ENCODE measurements at regions not wholly inside any gene's neighbourhood (a gene's known extent, or its start where the extent isn't known, plus 50 kb on each side); places are given as distances from the start of the nearest gene placed in this dataset.
"Not testable (repeated sequence)": the region's sequence is repeated elsewhere in the genome, so short reads cannot be mapped to it uniquely, and the experiment has no call there.

DNA sequence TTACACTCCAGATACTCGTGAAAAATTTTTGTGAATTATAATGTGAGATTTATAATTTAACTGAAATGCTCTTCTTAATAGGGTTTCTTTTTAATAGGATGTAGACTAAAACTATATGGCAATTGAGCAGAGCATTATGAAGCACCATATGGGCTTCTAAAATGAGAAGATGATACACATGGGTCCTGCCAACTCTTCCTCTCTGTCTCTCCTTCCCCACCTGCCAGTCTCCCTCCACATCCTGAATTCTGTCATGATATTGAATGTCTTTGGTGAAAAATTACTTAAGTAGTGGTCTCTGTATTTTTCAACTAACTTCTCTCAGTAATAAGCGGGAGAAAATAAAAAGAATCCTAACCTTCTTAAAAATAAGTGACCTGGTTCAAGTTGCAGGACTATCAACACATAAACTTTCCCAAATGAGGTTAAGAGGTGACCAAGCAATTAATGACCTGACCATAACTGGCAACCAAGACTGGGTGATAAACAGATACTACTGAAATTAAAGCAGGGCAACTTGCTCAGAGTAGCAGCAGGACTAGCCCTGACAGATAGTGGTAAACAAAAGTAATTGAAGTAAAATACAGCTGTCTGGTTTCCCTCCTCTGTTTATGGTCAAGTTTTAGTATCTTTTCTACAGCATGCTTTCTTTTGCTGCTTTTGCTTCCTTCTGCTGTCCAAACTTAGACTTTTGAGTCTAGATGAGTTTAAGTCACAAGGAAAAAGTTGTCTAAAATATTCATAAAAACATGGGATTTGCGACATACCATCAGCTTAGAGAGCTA, 117.1 kb upstream of the PDE1A start:
- Mint-ChIP-seq H3K4me1 (no peaks in the 10 kb centered on the region), H3K4me3 (no peak overlapping the region), H3K9me3 (no peaks in the 10 kb centered on the region), H3K27ac (no peak overlapping the region), H3K27me3 (no peaks in the 10 kb centered on the region), H3K36me3 (no peaks in the 10 kb centered on the region)
- ChIA-PET POLR2A (no interaction called here), CTCF (no interaction called here)
- Histone ChIP-seq H3K9me3 (ENCODE audit: low read length) (no peaks in the 10 kb centered on the region), H3K27me3 (ENCODE audit: insufficient read depth, low read length, poor library complexity, severe bottlenecking) (no peaks in the 10 kb centered on the region), H3K4me3 (ENCODE audit: low read length) (no peak overlapping the region), H3K27ac (ENCODE audit: low read depth, low read length) (no peak overlapping the region), H3K4me1 (ENCODE audit: insufficient read depth, low read length) (no peaks in the 10 kb centered on the region), H3K36me3 (ENCODE audit: insufficient read depth, low read length) (no peaks in the 10 kb centered on the region)
- no peak for DNase-seq

- H3K4me3 ChIP-seq (ENCODE audit: low read length): no peak overlapping the region
- Mint-ChIP-seq H3K27me3 (no peaks in the 10 kb centered on the region), H3K4me3 (no peak overlapping the region), H3K4me1 (no peaks in the 10 kb centered on the region), H3K9me3 (no peaks in the 10 kb centered on the region), H3K36me3 (no peaks in the 10 kb centered on the region), H3K27ac (no peak overlapping the region)
- no peak for DNase-seq
- POLR2A ChIA-PET: no interaction called here
- no peaks in the 10 kb centered on the region for H3K27me3 ChIP-seq (ENCODE audit: insufficient read depth, low read length, poor library complexity, severe bottlenecking)
- H3K36me3 ChIP-seq (ENCODE audit: insufficient read depth, low read length): no peaks in the 10 kb centered on the region
- H3K4me1 ChIP-seq (ENCODE audit: insufficient read depth, low read length): no peaks in the 10 kb centered on the region
- CTCF ChIA-PET: no interaction called here
- no peak overlapping the region for H3K27ac ChIP-seq (ENCODE audit: low read depth, low read length)
- H3K9me3 ChIP-seq (ENCODE audit: low read length): no peaks in the 10 kb centered on the region
Measured at GRCh38 chr2:182545420-182546167, 118.8 kb upstream of the PDE1A start.

DNA sequence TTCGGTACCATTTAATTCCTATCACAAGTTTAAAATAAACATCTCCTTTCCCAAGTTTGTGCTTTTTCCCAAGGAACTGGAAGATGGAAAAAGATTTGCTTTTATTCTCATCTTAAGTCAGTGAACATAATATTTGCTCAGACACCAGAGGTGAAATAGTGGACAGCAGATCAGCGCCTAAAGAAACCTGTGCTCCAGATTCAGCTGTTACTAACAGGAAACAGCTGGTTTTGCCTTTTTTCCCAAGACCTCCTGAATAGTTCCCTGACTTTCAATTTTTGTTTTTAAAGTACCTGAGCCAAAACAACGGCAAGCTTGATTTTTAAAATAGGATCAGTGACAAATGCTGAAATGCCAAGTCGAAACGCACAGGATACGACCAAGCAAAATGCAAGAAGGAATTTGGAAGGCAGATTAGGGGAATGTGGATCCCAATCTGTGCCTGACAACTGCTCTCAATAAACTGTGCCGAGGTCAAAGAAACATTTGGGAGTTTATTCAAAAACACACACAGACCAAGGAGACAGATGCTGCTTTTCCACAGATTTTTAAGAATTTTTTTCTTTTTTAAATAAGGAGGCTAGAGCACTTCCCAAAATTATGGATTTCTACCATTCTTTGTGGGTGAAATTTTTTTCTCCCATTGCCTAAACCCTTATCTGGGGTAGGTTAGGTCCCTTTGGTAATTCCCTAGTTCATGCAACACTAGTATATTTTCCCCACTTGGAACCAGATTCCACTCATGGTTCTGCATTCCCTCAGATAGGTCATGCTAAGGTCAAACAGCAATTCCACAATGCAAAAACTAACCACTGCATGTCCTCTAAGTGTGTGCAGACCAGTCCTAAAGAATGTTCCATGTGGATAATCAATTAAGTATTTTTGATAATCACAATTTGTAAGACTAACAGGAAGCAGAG, 121.5 kb upstream of the PDE1A start:
- Histone ChIP-seq H3K27ac (ENCODE audit: low read depth, low read length) (no peak overlapping the region), H3K4me1 (ENCODE audit: insufficient read depth, low read length) (no peaks in the 10 kb centered on the region), H3K27me3 (ENCODE audit: insufficient read depth, low read length, poor library complexity, severe bottlenecking) (no peaks in the 10 kb centered on the region), H3K36me3 (ENCODE audit: insufficient read depth, low read length) (no peaks in the 10 kb centered on the region), H3K9me3 (ENCODE audit: low read length) (no peaks in the 10 kb centered on the region), H3K4me3 (ENCODE audit: low read length) (no peak overlapping the region)
- ChIA-PET CTCF (no interaction called here), POLR2A (no interaction called here)
- Mint-ChIP-seq H3K36me3 (no peaks in the 10 kb centered on the region), H3K4me3 (no peak overlapping the region), H3K27me3 (no peaks in the 10 kb centered on the region), H3K27ac (no peak overlapping the region), H3K4me1 (no peaks in the 10 kb centered on the region), H3K9me3 (no peaks in the 10 kb centered on the region)
- no peak for DNase-seq

GRCh38 chr2:182550234-182550633, 123.4 kb upstream of the PDE1A start:
- Histone ChIP-seq H3K27ac (ENCODE audit: low read depth, low read length) (no peak overlapping the region), H3K36me3 (ENCODE audit: insufficient read depth, low read length) (no peaks in the 10 kb centered on the region), H3K27me3 (ENCODE audit: insufficient read depth, low read length, poor library complexity, severe bottlenecking) (no peaks in the 10 kb centered on the region), H3K4me1 (ENCODE audit: insufficient read depth, low read length) (no peaks in the 10 kb centered on the region), H3K4me3 (ENCODE audit: low read length) (no peak overlapping the region), H3K9me3 (ENCODE audit: low read length) (no peaks in the 10 kb centered on the region)
- no peak for DNase-seq
- H3K4me1 Mint-ChIP-seq: no peaks in the 10 kb centered on the region
- no peaks in the 10 kb centered on the region for H3K9me3 Mint-ChIP-seq
- H3K36me3 Mint-ChIP-seq: no peaks in the 10 kb centered on the region
- no peak overlapping the region for H3K4me3 Mint-ChIP-seq
- ChIA-PET POLR2A (no interaction called here), CTCF (no interaction called here)
- H3K27ac Mint-ChIP-seq: no peak overlapping the region
- no peaks in the 10 kb centered on the region for H3K27me3 Mint-ChIP-seq

DNA sequence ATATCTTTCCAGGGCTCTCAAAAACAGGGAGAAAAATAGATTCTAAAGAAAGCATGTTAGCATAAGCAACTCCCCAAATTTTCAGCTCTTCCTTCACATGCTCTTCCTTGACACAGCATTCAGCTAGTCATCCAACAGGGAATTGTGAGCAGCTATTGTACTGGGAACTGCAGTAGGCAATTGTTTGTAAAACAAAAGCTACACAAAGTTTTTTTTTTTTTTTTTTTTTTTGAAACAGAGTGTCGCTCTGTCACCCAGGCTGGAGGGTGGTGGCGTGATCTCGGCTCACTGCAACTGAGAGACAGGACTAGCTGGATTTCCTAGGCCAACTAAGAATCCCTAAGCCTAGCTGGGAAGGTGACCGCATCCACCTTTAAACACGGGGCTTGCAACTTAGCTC, 125.4 kb upstream of the PDE1A start:
- H3K9me3 ChIP-seq (ENCODE audit: low read length); H3K36me3 ChIP-seq (ENCODE audit: insufficient read depth, low read length); H3K4me3 ChIP-seq (ENCODE audit: low read length); POLR2A ChIA-PET; H3K27me3 ChIP-seq (ENCODE audit: insufficient read depth, low read length, poor library complexity, severe bottlenecking); H3K36me3 Mint-ChIP-seq; H3K4me1 Mint-ChIP-seq; H3K27ac ChIP-seq (ENCODE audit: low read depth, low read length); DNase-seq; H3K4me3 Mint-ChIP-seq; H3K27me3 Mint-ChIP-seq; H3K9me3 Mint-ChIP-seq; H3K4me1 ChIP-seq (ENCODE audit: insufficient read depth, low read length); CTCF ChIA-PET: not testable (repeated sequence)
- peak overlapping the region in 1 of 8 donors; percentile 42 for H3K27ac Mint-ChIP-seq

- H3K4me1 ChIP-seq (ENCODE audit: insufficient read depth, low read length); H3K9me3 ChIP-seq (ENCODE audit: low read length); CTCF ChIA-PET; H3K4me3 ChIP-seq (ENCODE audit: low read length); H3K27me3 Mint-ChIP-seq; DNase-seq; H3K9me3 Mint-ChIP-seq; H3K4me1 Mint-ChIP-seq; H3K4me3 Mint-ChIP-seq; H3K36me3 Mint-ChIP-seq; H3K27ac ChIP-seq (ENCODE audit: low read depth, low read length); H3K36me3 ChIP-seq (ENCODE audit: insufficient read depth, low read length); H3K27ac Mint-ChIP-seq; H3K27me3 ChIP-seq (ENCODE audit: insufficient read depth, low read length, poor library complexity, severe bottlenecking); POLR2A ChIA-PET: not testable (repeated sequence)
Measured at GRCh38 chr2:182552785-182553184, 125.9 kb upstream of the PDE1A start.

GRCh38 chr2:182553483-182553882, 126.6 kb upstream of the PDE1A start:
- Mint-ChIP-seq H3K4me1 (no peaks in the 10 kb centered on the region), H3K27me3 (no peaks in the 10 kb centered on the region), H3K9me3 (no peaks in the 10 kb centered on the region), H3K27ac (no peak overlapping the region), H3K4me3 (no peak overlapping the region), H3K36me3 (no peaks in the 10 kb centered on the region)
- H3K27me3 ChIP-seq (ENCODE audit: insufficient read depth, low read length, poor library complexity, severe bottlenecking): no peaks in the 10 kb centered on the region
- H3K4me3 ChIP-seq (ENCODE audit: low read length): no peak overlapping the region
- H3K4me1 ChIP-seq (ENCODE audit: insufficient read depth, low read length): no peaks in the 10 kb centered on the region
- H3K27ac ChIP-seq (ENCODE audit: low read depth, low read length): no peak overlapping the region
- no peak for DNase-seq
- POLR2A ChIA-PET: no interaction called here
- no peaks in the 10 kb centered on the region for H3K9me3 ChIP-seq (ENCODE audit: low read length)
- CTCF ChIA-PET: no interaction called here
- H3K36me3 ChIP-seq (ENCODE audit: insufficient read depth, low read length): no peaks in the 10 kb centered on the region

GRCh38 chr2:182554950-182555349, 128.1 kb upstream of the PDE1A start:
- Mint-ChIP-seq H3K9me3 (peaks cover 0 to 4% (median 0%) of the 10 kb centered on the region in 5 donors), H3K27me3 (no peaks in the 10 kb centered on the region), H3K36me3 (no peaks in the 10 kb centered on the region), H3K4me3 (no peak overlapping the region), H3K4me1 (no peaks in the 10 kb centered on the region), H3K27ac (no peak overlapping the region)
- no peak for DNase-seq
- Histone ChIP-seq H3K9me3 (ENCODE audit: low read length) (no peaks in the 10 kb centered on the region), H3K36me3 (ENCODE audit: insufficient read depth, low read length) (no peaks in the 10 kb centered on the region), H3K27ac (ENCODE audit: low read depth, low read length) (no peak overlapping the region), H3K27me3 (ENCODE audit: insufficient read depth, low read length, poor library complexity, severe bottlenecking) (no peaks in the 10 kb centered on the region), H3K4me3 (ENCODE audit: low read length) (no peak overlapping the region), H3K4me1 (ENCODE audit: insufficient read depth, low read length) (no peaks in the 10 kb centered on the region)
- POLR2A ChIA-PET: no interaction called here
- CTCF ChIA-PET: no interaction called here

Data from CD8-positive, alpha-beta memory T cell (primary cell).